B cell (primary cell): ENCODE measurements at regions not wholly inside any gene's neighbourhood (a gene's known extent, or its start where the extent isn't known, plus 50 kb on each side); places are given as distances from the start of the nearest gene placed in this dataset.

Source experiments
- CTCF ChIP-seq: fragments of 200-600 bp; IDR thresholded peaks from one replicate; pipeline ENCODE4 v1.8.0; 2022; ENCODE audit warnings: antibody characterized with exemption, mild to moderate bottlenecking
- EZH2 ChIP-seq: IDR thresholded peaks from 2 replicates; pipeline ENCODE4 v1.6.1; 2012; ENCODE audit warnings: borderline replicate concordance, low read depth, mild to moderate bottlenecking, moderate library complexity, low read length; ENCODE audit not compliant: insufficient read depth, poor library complexity, severe bottlenecking

- no peak for TF ChIP-seq EZH2
- TF ChIP-seq CTCF: no peak
Observed at GRCh38 chr10:130403153-130404075, 267.2 kb downstream of the GLRX3 start.
